Peyer's patch (tissue), 4 donors: ENCODE measurements at regions not wholly inside any gene's neighbourhood (a gene's known extent, or its start where the extent isn't known, plus 50 kb on each side); places are given as distances from the start of the nearest gene placed in this dataset.

ENCODE experiments used
- CTCF ChIP-seq, 6 experiments: fragments of 450-650 bp in 4 of 6; fragments of 200-600 bp in 2 of 6; sonication (generic) in 1 of 6; IDR thresholded peaks; one replicate each; pipeline ENCODE4 v1.5.1; 2017 to 2019; ENCODE audit warnings: antibody characterized with exemption in 6 of 6, mild to moderate bottlenecking in 3 of 6, moderate library complexity in 1 of 6
- POLR2A ChIP-seq, 2 donors: fragments of 450-650 bp; IDR thresholded peaks; one replicate each; pipeline ENCODE4 v1.5.1; 2017; ENCODE audit warnings: antibody characterized with exemption in 2 of 2, mild to moderate bottlenecking in 2 of 2, moderate library complexity in 2 of 2

GRCh38 chr6:168214586-168215104, 104.9 kb downstream of the DACT2 start:
- TF ChIP-seq CTCF (IDR thresholded peaks at IDR 0.05), result no peak
- no peak for TF ChIP-seq POLR2A (IDR thresholded peaks at IDR 0.05)
